Ishikawa (cell line): ENCODE measurements at regions not wholly inside any gene's neighbourhood (a gene's known extent, or its start where the extent isn't known, plus 50 kb on each side); places are given as distances from the start of the nearest gene placed in this dataset.

Experiments
- CEBPB ChIP-seq: IDR thresholded peaks from 2 replicates; pipeline ENCODE4 v1.6.1; 2012
- EGR1 ChIP-seq: IDR thresholded peaks from 2 replicates; pipeline ENCODE4 v1.6.1; 2012
- EP300 ChIP-seq: IDR thresholded peaks from 2 replicates; pipeline ENCODE4 v1.6.1; 2012; ENCODE audit warnings: borderline replicate concordance
- FOXM1 ChIP-seq: IDR thresholded peaks from 2 replicates; pipeline ENCODE4 v1.6.1; 2012; ENCODE audit warnings: low read depth, borderline replicate concordance
- MAX ChIP-seq: IDR thresholded peaks from 2 replicates; pipeline ENCODE4 v1.6.1; 2012
- NFIC ChIP-seq: IDR thresholded peaks from 2 replicates; pipeline ENCODE4 v1.6.1; 2012
- RAD21 ChIP-seq: IDR thresholded peaks from 2 replicates; pipeline ENCODE4 v1.6.1; 2012; ENCODE audit warnings: low read depth
- REST ChIP-seq: IDR thresholded peaks from 2 replicates; pipeline ENCODE4 v1.6.1; 2012; ENCODE audit warnings: low read depth, mild to moderate bottlenecking
- TAF1 ChIP-seq: IDR thresholded peaks from 2 replicates; pipeline ENCODE4 v1.6.1; 2012; ENCODE audit warnings: low read depth, mild to moderate bottlenecking
- TCF12 ChIP-seq: IDR thresholded peaks from 2 replicates; pipeline ENCODE4 v1.6.1; 2012; ENCODE audit warnings: low read depth
- TEAD4 ChIP-seq: IDR thresholded peaks from 2 replicates; pipeline ENCODE4 v1.6.1; 2012
- ZBTB7A ChIP-seq: IDR thresholded peaks from 2 replicates; pipeline ENCODE4 v1.6.1; 2012; ENCODE audit warnings: low read depth

GRCh38 chr15:39153058-39153714, 427.7 kb upstream of the THBS1 start:
- TF ChIP-seq REST: no peak
- TF ChIP-seq TEAD4: no peak
- TF ChIP-seq TAF1: no peak
- no peak for TF ChIP-seq FOXM1
- TF ChIP-seq TCF12: no peak
- TF ChIP-seq EP300: no peak
- TF ChIP-seq MAX: no peak
- TF ChIP-seq NFIC: no peak
- no peak for TF ChIP-seq RAD21
- no peak for TF ChIP-seq EGR1
- TF ChIP-seq ZBTB7A: no peak
- no peak for TF ChIP-seq CEBPB
